Loucy (cell line): ENCODE measurements at regions not wholly inside any gene's neighbourhood (a gene's known extent, or its start where the extent isn't known, plus 50 kb on each side); places are given as distances from the start of the nearest gene placed in this dataset.

Source experiments
- H2AFZ ChIP-seq: fragments of 200-600 bp; sonication (generic); 2 replicates; pipeline ENCODE4 v1.6.0; 2016; ENCODE audit warnings: antibody characterized with exemption, mild to moderate bottlenecking, low read length, moderate library complexity
- H3F3A ChIP-seq: fragments of 200-600 bp; 2 replicates; pipeline ENCODE4 v1.6.0; 2016; ENCODE audit warnings: antibody characterized with exemption, low read depth, mild to moderate bottlenecking
- H3K27me3 ChIP-seq: fragments of 200-600 bp; sonication (generic); 2 replicates; pipeline ENCODE4 v1.6.1; 2014; ENCODE audit warnings: low read length, mild to moderate bottlenecking; ENCODE audit not compliant: insufficient read depth, poor library complexity, severe bottlenecking
- H3K36me3 ChIP-seq: fragments of 200-600 bp; sonication (generic); 2 replicates; pipeline ENCODE4 v1.6.1; 2016; ENCODE audit warnings: low read length; ENCODE audit not compliant: insufficient read depth
- H3K4me1 ChIP-seq: fragments of 200-600 bp; sonication (generic); 2 replicates; pipeline ENCODE4 v1.5.1; 2014; ENCODE audit warnings: low read length, mild to moderate bottlenecking; ENCODE audit not compliant: insufficient read depth, poor library complexity, severe bottlenecking
- H3K4me2 ChIP-seq: fragments of 200-600 bp; sonication (generic); 2 replicates; pipeline ENCODE4 v1.6.0; 2014; ENCODE audit warnings: antibody characterized with exemption, low read length, low read depth, mild to moderate bottlenecking; ENCODE audit not compliant: poor library complexity, severe bottlenecking
- H3K4me3 ChIP-seq: fragments of 200-600 bp; sonication (generic); 2 replicates; pipeline ENCODE4 v1.5.1; 2014; ENCODE audit warnings: low read length, mild to moderate bottlenecking, mixed read lengths; ENCODE audit not compliant: poor library complexity, severe bottlenecking
- H3K79me2 ChIP-seq: fragments of 200-600 bp; sonication (generic); 2 replicates; pipeline ENCODE4 v1.6.1; 2014; ENCODE audit warnings: low read length; ENCODE audit not compliant: insufficient read depth
- H3K9ac ChIP-seq: fragments of 200-600 bp; sonication (generic); 2 replicates; pipeline ENCODE4 v1.6.0; 2014; ENCODE audit warnings: mild to moderate bottlenecking, low read depth, low read length, moderate library complexity; ENCODE audit not compliant: poor library complexity, severe bottlenecking
- H3K9me2 ChIP-seq: fragments of 200-600 bp; sonication (generic); replicated peaks from 2 replicates; pipeline ENCODE4 v1.6.1; 2016; ENCODE audit warnings: low read depth, low read length, mixed read lengths
- H3K9me3 ChIP-seq: fragments of 200-600 bp; sonication (generic); 2 replicates; pipeline ENCODE4 v1.6.1; 2014; ENCODE audit warnings: mild to moderate bottlenecking, antibody characterized with exemption, low read length, low read depth; ENCODE audit not compliant: insufficient read depth
- H4K20me1 ChIP-seq: fragments of 200-600 bp; sonication (generic); 2 replicates; pipeline ENCODE4 v1.6.0; 2014; ENCODE audit warnings: antibody characterized with exemption, low read length, mild to moderate bottlenecking; ENCODE audit not compliant: insufficient read depth, poor library complexity, severe bottlenecking
- CTCF ChIP-seq: fragments of 200-600 bp; sonication (generic); conservative IDR thresholded peaks from 2 replicates; pipeline ENCODE4 v1.5.1; 2014; ENCODE audit warnings: mild to moderate bottlenecking, antibody characterized with exemption, low read length
- EZH2phosphoT487 ChIP-seq: fragments of 200-600 bp; IDR thresholded peaks from 2 replicates; pipeline ENCODE4 v1.6.1; 2018; ENCODE audit warnings: antibody characterized with exemption, mild to moderate bottlenecking, moderate library complexity, borderline replicate concordance

GRCh38 chr4:57763070-57763469 lies 652.9 kb upstream of the IGFBP7 start:
- no peak overlapping the region for H3K9ac ChIP-seq
- H3K79me2 ChIP-seq: no peaks in the 10 kb centered on the region
- H3K9me3 ChIP-seq: no peaks in the 10 kb centered on the region
- no peaks in the 10 kb centered on the region for H3K27me3 ChIP-seq
- TF ChIP-seq EZH2phosphoT487 (no peak), CTCF (no peak)
- no peaks in the 10 kb centered on the region for H3K36me3 ChIP-seq
- H3F3A ChIP-seq: no peaks in the 10 kb centered on the region
- no peak overlapping the region for H3K4me3 ChIP-seq
- H2AFZ ChIP-seq: no peak overlapping the region
- H3K9me2 ChIP-seq: no peaks in the 10 kb centered on the region
- no peaks in the 10 kb centered on the region for H4K20me1 ChIP-seq
- H3K4me1 ChIP-seq: no peaks in the 10 kb centered on the region
- H3K4me2 ChIP-seq: no peak overlapping the region

- no peak overlapping the region for H3K9ac ChIP-seq
- no peak overlapping the region for H3K4me2 ChIP-seq
- H3F3A ChIP-seq: no peaks in the 10 kb centered on the region
- no peaks in the 10 kb centered on the region for H3K79me2 ChIP-seq
- H3K36me3 ChIP-seq: no peaks in the 10 kb centered on the region
- H3K4me3 ChIP-seq: no peak overlapping the region
- no peaks in the 10 kb centered on the region for H3K9me3 ChIP-seq
- H3K4me1 ChIP-seq: no peaks in the 10 kb centered on the region
- H3K9me2 ChIP-seq: no peaks in the 10 kb centered on the region
- no peak overlapping the region for H2AFZ ChIP-seq
- H3K27me3 ChIP-seq: no peaks in the 10 kb centered on the region
- no peaks in the 10 kb centered on the region for H4K20me1 ChIP-seq
- TF ChIP-seq CTCF (no peak), EZH2phosphoT487 (no peak)
Observed at GRCh38 chr4:57740625-57741190, 630.5 kb upstream of the IGFBP7 start.

GRCh38 chr4:57736781-57737180 lies 626.6 kb upstream of the IGFBP7 start:
- H2AFZ ChIP-seq: no peak overlapping the region
- H3K36me3 ChIP-seq: no peaks in the 10 kb centered on the region
- H3K9ac ChIP-seq: no peak overlapping the region
- H3K27me3 ChIP-seq: no peaks in the 10 kb centered on the region
- no peaks in the 10 kb centered on the region for H3K79me2 ChIP-seq
- no peak overlapping the region for H3K4me2 ChIP-seq
- no peak overlapping the region for H3K4me3 ChIP-seq
- H3K9me2 ChIP-seq: no peaks in the 10 kb centered on the region
- TF ChIP-seq CTCF (no peak), EZH2phosphoT487 (no peak)
- no peaks in the 10 kb centered on the region for H4K20me1 ChIP-seq
- no peaks in the 10 kb centered on the region for H3F3A ChIP-seq
- no peaks in the 10 kb centered on the region for H3K4me1 ChIP-seq
- no peaks in the 10 kb centered on the region for H3K9me3 ChIP-seq
